ENCODE measurements at regions not wholly inside any gene's neighbourhood (a gene's known extent, or its start where the extent isn't known, plus 50 kb on each side); places are given as distances from the start of the nearest gene placed in this dataset.

DNA sequence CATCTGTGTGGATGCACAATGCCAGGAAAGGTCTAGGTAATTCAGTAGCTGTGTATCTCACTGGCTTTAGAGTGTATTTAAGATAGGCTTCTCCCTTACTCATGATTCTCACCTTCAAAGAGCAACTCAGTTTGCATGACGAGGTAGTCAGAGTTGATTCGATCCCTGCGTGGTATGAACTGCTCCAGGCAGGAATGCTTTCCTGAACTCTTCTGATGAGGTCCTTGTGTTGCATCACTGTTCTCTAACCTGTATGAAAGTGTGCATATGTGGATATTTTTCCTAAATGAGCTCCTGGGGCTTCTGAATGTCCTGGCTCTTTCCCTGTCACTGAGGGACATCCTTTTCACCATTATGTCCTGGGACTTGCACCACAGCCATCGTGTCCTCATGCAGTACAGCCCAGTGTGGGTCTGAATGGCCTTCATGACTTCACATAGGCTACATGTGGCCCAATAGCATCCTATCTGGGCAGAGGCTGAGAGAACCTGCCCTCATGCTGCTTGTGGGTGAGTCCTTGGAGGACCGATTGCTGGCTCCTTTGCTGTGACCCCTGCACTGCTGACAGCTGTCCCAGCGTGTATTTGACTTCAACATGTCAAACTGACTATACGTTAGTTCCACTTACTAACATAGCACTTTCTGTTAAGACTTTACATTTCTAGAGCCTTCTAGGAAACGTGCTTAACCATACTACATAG, 65.3 kb upstream of the WDR1 start:
- DNase-seq: no peak
- intact Hi-C loops (cut with DNase I): no loop called here

DNA sequence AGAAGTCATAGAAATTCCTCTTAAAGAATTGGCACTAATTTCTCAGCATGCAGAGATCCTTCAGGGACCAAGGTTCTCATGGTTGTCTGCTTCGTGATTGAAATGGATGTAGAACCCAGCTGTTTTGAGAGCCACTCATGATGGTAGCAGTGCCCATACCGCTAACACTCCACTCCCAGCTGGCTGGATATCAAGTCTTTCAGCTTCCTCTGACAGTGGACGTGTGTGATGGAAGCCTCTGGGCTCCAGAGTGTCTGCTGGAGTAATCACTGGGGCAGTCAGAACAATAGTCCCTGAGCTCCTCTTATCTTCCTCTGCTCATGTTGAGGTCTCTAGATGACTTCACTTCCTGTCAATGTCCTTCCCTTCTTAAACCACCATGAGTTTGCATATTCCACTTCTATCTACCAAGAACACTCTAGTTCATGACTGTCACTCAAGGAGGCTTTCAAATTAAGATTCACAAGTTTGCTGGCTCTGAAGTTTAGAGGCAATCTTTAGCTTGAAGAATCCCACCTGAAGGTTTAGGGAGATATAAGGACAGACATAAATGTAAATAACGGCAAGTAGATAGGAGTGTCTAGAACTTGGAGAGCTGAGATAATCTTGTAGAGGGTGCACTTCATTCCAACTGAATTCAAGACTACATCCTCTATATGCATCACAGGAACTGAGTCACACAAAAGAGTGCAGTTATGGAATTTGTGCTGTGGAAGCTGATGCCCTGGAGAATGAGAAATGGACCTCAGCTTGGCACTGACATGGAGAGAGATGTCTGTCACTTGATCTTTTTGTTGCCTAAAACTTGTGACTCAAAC, 64.5 kb upstream of the WDR1 start:
- DNase-seq: no peak

DNA sequence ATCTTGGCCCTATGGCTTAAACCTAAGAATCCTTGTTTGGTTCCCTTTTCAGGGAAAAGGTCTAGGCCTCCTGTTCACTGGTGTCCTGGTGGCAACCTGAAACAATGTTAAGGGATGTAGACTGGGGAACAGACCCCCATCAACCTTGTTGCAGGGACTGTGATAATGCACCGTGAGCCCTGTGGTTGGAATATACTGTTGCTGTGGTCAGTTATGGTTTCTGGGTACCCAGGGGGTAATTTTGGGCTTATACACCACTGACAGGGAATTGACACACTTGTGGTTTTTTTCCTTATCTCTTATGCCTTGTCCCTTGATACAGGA, 64.0 kb upstream of the WDR1 start:
- DNase-seq: no peak
- intact Hi-C loops (cut with DNase I): no loop called here

More for the DNA sequence above, 64.5 kb upstream of the WDR1 start:
- intact Hi-C loops (cut with DNase I): no loop called here

DNA sequence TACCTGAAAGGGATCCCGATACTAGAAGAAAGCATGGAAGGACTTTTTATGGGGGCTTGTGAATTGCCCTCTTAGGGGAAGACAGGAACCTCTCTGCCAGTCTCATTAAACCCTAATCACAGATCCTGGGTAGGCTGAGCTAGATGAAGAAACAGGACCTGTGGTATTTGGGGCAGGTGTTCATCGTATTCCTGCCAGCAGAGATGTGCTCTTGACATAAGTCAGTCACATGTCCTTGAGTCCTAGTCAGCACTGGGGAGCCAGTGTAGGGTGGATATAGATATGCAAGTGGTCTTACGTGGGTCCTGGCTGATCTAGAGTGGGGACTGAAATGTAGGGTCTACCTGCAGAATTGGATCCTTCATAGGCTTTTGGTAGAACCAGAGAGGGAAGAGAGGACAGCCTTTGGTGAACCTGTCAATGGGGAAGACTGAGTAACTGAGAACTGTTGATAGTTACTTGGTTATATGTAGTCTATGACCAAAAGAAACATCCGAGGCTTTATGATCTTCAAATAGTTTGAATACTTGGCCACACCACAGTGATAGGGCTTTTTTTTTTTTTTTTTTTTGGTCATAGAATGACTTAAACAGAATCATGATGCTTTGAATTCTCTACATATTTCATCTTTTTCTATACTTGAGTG, 63.5 kb upstream of the WDR1 start:
- DNase-seq: no peak
- intact Hi-C loops (cut with DNase I): no loop called here

DNA sequence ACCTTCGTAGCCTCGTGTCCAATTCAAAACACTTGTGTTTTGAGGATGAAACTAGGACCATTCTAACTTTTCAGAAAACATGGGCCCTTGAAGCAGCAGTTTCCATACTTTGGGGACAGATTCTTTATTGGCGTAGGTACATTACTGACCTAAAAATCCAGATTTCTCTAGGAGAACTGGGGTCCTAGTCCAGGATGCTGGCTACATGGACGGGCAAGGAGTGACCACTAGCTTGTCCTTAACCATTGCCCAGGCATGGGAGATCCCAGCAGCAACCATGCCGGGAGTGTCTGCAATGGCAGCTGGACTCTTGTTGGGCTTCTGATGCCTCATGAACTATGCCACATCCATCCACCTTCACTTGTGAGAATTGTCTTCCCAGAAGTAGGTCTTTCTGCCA, 62.2 kb upstream of the WDR1 start:
- DNase-seq: no peak
- intact Hi-C loops (cut with DNase I): no loop called here

DNA sequence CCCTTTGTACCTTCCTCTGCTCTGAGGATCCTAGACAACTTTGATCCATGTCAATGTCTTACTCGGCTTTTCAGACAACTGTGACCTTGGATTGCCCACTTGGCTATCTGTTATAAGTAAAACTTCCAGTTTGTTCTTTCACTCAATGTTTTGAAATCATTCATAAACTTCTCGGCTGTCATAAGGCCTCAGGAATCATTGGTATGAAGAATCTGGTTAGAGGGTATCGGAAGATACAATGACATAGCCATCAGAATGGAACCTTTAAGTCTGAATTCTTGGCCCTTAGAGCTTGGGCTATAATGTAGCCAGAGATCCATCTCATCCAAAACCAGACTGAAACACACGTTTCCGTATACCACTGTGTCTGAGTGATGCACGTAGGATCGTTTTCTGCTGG, 59.0 kb upstream of the WDR1 start:
- intact Hi-C loops (cut with DNase I): no loop called here
- DNase-seq: no peak

DNA sequence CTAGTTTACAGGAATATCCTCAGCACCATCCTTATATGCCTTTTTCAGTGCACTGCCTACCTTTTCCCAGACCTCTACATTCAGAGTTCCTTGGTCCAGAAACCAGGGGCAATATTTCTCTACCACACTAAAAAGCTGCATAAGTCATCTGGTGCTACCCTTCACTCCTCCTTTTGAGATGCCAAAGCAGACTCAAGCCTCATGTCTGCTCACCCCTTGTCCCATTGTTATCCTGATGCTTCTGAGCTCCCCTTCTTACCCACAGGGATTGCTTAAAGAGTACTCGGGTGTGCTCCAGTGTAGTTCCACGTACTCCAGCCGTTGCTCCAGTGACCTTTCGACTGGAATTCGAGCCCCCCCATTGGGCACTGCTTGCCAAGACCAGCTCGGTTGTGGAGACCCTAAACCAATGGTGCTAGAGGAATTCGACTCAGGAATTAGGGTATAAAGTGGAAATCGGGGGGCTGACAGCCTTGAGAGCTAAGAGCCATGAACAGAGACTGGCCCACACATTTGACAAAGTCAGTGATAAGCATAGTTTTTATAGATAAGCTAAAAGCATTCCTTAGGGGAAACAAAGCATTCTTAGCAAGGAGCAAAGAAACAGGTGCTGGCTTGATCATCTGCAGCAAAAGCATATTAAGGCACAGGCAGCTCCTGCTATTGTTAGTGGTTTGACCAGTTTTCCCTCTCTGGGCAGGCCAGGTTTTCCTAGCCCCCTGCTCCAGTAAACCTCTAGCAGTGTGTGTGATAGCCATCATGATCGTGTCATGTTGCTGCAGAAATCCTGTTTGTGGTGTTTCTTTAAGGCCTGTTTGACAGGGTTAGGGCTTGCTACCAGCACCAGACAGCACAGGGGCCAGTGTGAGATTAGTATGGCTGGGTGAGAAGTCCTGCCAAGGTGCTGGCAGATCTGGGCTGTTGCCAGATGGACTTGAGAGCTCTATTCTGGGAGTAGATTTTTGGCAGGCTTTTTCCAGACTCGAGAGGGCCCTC, 57.5 kb upstream of the WDR1 start:
- intact Hi-C loops (cut with DNase I): no loop called here
- DNase-seq: no peak

DNA sequence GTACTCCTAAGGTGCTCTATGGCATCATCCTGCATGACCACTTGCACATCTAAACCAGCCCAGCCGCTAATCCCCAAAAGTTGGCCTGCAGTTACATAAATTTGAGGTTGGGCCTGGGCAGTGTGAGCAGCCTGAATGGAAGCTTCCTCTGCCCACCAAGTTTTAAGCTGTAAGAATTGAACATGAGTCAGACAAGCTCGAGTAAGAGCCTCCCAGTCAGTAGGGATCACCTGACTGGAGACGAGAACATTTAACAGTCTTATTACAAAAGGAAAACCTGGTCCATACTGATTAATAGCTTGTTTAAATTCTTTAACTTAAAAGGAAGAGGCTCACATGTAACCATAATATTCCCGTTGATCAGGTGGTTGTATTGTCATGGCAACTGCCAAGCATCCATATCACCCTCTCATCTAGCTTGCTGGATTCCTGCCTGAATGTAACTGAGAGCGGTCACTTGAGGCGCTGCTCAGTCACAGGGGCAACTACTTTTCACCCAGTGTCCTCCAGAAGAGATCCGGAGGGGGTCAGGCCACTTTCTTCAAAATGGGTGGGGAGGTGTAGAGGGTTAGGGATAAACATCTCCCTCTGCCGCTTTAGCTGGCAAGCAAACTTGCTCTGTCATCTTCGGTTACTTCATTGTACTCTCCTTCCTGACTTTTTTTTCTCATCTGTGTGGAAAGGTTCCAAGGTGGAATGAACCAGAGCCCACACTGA, 56.6 kb upstream of the WDR1 start:
- intact Hi-C loops (cut with DNase I): no loop called here
- no peak for DNase-seq

DNA sequence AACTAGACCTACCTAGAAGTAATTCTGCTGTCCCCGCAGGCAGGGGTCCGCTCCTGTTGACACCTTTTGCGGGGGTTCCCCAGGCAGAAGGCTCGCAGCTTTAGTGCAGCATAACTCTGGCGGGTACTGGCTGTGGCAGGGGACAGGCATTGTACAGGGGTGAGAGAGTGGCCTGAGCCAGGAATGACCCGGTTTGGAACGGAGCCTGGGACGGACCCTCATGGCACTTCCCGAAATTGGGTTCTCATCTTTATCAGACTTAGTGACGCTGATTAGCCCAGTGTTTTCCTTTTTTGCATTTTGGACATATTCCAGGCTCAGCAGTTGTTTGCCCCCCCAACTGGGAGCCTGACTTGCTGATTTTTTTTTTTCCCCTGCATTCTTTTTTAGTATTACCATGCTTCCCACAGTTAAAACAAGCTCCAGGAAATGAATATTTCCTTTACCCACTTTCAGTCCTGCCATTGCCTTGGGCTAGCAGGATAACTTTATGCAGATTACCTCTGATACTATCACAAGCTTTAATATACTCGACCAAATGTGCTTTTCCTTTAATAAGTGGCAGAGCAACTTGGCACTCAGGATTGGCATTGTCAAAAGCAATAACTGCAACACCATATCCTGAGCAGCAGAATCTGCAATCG, 55.8 kb upstream of the WDR1 start:
- DNase-seq: peak in 1 of 10 donors; percentile 82
- intact Hi-C loops (cut with DNase I): no loop called here

DNA sequence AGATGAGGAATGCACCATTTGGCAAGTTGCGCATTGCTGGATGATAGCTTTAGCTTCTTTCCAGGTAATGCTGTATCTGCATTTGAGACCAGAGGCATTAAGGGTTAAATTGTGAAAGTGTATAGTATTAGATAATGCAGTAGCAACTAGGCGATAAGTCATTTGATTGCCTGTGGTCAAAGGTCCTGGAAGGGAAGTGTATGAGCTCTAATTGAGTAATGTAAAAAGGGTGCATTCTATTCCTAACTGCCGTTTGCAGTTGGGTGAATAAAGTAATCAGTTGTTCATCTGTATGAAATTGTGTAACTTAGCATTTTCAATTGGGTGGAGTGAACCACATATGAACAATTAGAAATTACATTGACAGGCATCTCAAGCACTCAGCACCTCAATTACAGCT, 54.5 kb upstream of the WDR1 start:
- DNase-seq: no peak
- intact Hi-C loops (cut with DNase I): no loop called here

DNA sequence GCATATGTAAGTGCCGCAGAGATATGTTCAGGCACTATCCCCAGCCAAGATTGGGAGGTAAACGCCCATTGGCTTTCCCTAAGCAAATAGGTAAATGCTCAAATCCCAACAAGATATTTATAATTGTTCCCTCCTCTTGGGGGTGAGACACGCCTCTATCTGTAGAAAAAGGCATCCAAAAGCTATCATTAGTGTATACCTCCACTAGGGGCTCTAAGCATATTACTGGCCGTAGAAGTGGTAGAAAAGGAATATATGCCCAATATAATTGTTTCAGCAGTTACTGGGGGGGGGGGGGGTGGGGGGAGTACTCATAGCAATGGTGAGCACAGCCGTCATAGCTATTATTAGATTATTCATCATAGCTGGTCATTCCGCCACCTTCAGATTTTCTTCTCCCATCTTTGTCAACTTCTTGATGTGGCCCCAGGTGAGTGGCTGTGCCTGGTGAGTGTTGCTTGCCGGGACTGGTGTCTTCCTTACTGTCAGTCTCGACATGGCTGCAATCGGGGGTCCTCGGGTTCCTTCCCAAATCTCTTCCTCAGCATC, 53.3 kb upstream of the WDR1 start:
- intact Hi-C loops (cut with DNase I): no loop called here
- no peak for DNase-seq

DNA sequence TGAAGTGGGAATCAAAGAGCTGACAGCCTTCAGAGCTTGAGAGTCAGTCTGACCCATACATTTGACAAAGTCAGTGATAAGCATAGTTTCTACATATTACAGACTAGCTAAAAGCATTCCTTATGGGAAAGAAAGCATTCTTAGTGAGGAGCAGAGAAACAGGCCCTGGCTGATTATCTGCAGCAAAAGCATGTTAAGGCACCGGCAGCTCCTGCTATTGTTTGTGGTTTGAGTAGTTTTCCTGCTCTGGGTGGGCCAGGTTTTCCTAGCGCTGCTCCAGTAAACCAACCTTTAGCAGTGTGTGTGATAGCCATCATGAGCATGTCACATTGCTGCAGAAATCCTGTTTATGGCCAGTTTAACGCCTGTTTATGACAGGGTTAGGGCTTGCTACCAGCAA, 51.6 kb upstream of the WDR1 start:
- no peak for DNase-seq
- intact Hi-C loops (cut with DNase I): no loop called here

DNA sequence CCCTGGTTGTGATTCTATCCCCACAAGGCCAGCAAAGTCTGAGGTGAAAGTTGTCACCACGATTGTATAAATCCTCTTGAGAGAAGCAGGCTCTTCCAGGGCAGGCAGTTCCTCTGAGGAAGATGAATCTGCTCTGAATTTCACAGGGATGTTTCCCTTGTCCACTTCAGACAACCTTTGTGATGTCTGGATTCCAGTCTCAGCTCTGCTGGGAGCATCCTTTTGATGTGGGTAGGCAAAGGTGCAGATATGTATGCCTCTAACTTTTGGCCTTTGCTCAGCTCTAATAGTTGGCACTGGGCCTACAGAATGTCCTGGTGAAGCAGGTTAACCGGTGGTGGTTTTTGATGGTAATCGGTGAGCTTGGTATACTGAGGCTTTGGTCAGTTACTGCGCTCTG, 50.6 kb upstream of the WDR1 start:
- intact Hi-C loops (cut with DNase I): no loop called here
- no peak for DNase-seq
